Fibroblast of lung (primary cell): ENCODE measurements at regions not wholly inside any gene's neighbourhood (a gene's known extent, or its start where the extent isn't known, plus 50 kb on each side); places are given as distances from the start of the nearest gene placed in this dataset.
"Not testable (repeated sequence)": the region's sequence is repeated elsewhere in the genome, so short reads cannot be mapped to it uniquely, and the experiment has no call there.

Experiments used
- DNase-seq, 2 donors: peaks; one replicate each; pipeline versions ENCODE4 v3.0.0 to v3.0.0-alpha.2; 2010; ENCODE audit warnings: low read depth in 2 of 2
- H2AFZ ChIP-seq: 2 replicates; pipeline ENCODE4 v1.5.1; 2012; ENCODE audit warnings: low read length, control low read depth, inconsistent platforms
- H3K27ac ChIP-seq: 2 replicates; pipeline ENCODE4 v1.5.1; 2011; ENCODE audit warnings: low read length, control low read depth; ENCODE audit not compliant: insufficient read depth
- H3K27me3 ChIP-seq: 2 replicates; pipeline ENCODE4 v1.5.1; 2011; ENCODE audit warnings: mild to moderate bottlenecking, low read length; ENCODE audit not compliant: control insufficient read depth, insufficient read depth
- H3K36me3 ChIP-seq: 2 replicates; pipeline ENCODE4 v1.5.1; 2011; ENCODE audit warnings: low read length; ENCODE audit not compliant: control insufficient read depth, insufficient read depth
- H3K4me1 ChIP-seq: 2 replicates; pipeline ENCODE4 v1.5.1; 2011; ENCODE audit warnings: low read length; ENCODE audit not compliant: control insufficient read depth, insufficient read depth; ENCODE audit errors: extremely low read depth
- H3K4me2 ChIP-seq: 2 replicates; pipeline ENCODE4 v1.5.1; 2011; ENCODE audit warnings: low read length, control low read depth; ENCODE audit not compliant: insufficient read depth; ENCODE audit errors: extremely low read depth
- H3K4me3 ChIP-seq, 4 experiments: fragments of 200-600 bp in 1 of 4; sonication (generic) in 1 of 4; replicated peaks in 1 of 4; 2 replicates each; pipeline ENCODE4 v1.5.1; 2011 to 2016; ENCODE audit warnings: low read length in 4 of 4, low read depth in 3 of 4, mild to moderate bottlenecking in 3 of 4, control low read depth in 2 of 4, inconsistent platforms in 1 of 4, mixed read lengths in 1 of 4; ENCODE audit not compliant: insufficient read depth in 1 of 4; ENCODE audit errors: control extremely low read depth in 1 of 4
- H3K79me2 ChIP-seq: 2 replicates; pipeline ENCODE4 v1.5.1; 2012; ENCODE audit warnings: mild to moderate bottlenecking, low read length, inconsistent platforms; ENCODE audit not compliant: control insufficient read depth, insufficient read depth
- H3K9ac ChIP-seq: 2 replicates; pipeline ENCODE4 v1.5.1; 2011; ENCODE audit warnings: mild to moderate bottlenecking, low read length, control low read depth; ENCODE audit not compliant: insufficient read depth
- H3K9me3 ChIP-seq: 2 replicates; pipeline ENCODE4 v1.5.1; 2012; ENCODE audit warnings: low read depth, low read length; ENCODE audit not compliant: control insufficient read depth, insufficient read depth
- H4K20me1 ChIP-seq: 2 replicates; pipeline ENCODE4 v1.5.1; 2011; ENCODE audit warnings: low read length; ENCODE audit not compliant: control insufficient read depth, insufficient read depth; ENCODE audit errors: extremely low read depth
- CTCF ChIP-seq, 2 donors: IDR thresholded peaks in 1 of 2; conservative IDR thresholded peaks in 1 of 2; 1 replicate in 1 of 2; 2 replicates in 1 of 2; pipeline ENCODE4 v1.5.1; 2011 to 2012; ENCODE audit warnings: low read length in 2 of 2, control low read depth in 1 of 2, inconsistent platforms in 1 of 2, low read depth in 1 of 2, mild to moderate bottlenecking in 1 of 2
- EZH2 ChIP-seq: IDR thresholded peaks from 2 replicates; pipeline ENCODE4 v1.5.1; 2012; ENCODE audit warnings: low read length, control low read depth, mild to moderate bottlenecking; ENCODE audit errors: missing control alignments

- no peaks in the 10 kb centered on the region for H3K27me3 ChIP-seq
- H3K4me1 ChIP-seq, result peaks cover 2% of the 10 kb centered on the region
- H4K20me1 ChIP-seq, result no peaks in the 10 kb centered on the region
- no peak overlapping the region for H3K9ac ChIP-seq
- H3K79me2 ChIP-seq, result no peaks in the 10 kb centered on the region
- H3K4me2 ChIP-seq, result no peak overlapping the region
- no peak overlapping the region for H3K4me3 ChIP-seq
- no peaks in the 10 kb centered on the region for H3K36me3 ChIP-seq
- peak in 1 of 2 donors; percentile 79 for DNase-seq
- no peaks in the 10 kb centered on the region for H3K9me3 ChIP-seq
- H3K27ac ChIP-seq, result no peak overlapping the region
- TF ChIP-seq CTCF (conservative IDR thresholded peaks at IDR 0.05 in 1 of 2, IDR thresholded peaks at IDR 0.05 in 1 of 2; ENCODE audit: low read depth in 1 of 2, low read length in 2 of 2) (no peak), EZH2 (no peak)
- H2AFZ ChIP-seq, result no peak overlapping the region
Measured at GRCh38 chr10:20593649-20594048, 303.5 kb downstream of the NEBL start.

- no peak overlapping the region for H3K27ac ChIP-seq
- no peak overlapping the region for H3K9ac ChIP-seq
- H3K4me2 ChIP-seq, result no peak overlapping the region
- H3K27me3 ChIP-seq, result no peaks in the 10 kb centered on the region
- H3K4me1 ChIP-seq, result no peaks in the 10 kb centered on the region
- TF ChIP-seq CTCF (conservative IDR thresholded peaks at IDR 0.05 in 1 of 2, IDR thresholded peaks at IDR 0.05 in 1 of 2; ENCODE audit: low read depth in 1 of 2, low read length in 2 of 2), result no peak
- no peak for TF ChIP-seq EZH2
- no peak for DNase-seq
- H4K20me1 ChIP-seq, result no peaks in the 10 kb centered on the region
- H3K36me3 ChIP-seq, result no peaks in the 10 kb centered on the region
- H3K79me2 ChIP-seq, result no peaks in the 10 kb centered on the region
- no peak overlapping the region for H3K4me3 ChIP-seq
- no peaks in the 10 kb centered on the region for H3K9me3 ChIP-seq
- H2AFZ ChIP-seq, result no peak overlapping the region
Measured at GRCh38 chr10:20582041-20582440, 315.1 kb downstream of the NEBL start.

DNA sequence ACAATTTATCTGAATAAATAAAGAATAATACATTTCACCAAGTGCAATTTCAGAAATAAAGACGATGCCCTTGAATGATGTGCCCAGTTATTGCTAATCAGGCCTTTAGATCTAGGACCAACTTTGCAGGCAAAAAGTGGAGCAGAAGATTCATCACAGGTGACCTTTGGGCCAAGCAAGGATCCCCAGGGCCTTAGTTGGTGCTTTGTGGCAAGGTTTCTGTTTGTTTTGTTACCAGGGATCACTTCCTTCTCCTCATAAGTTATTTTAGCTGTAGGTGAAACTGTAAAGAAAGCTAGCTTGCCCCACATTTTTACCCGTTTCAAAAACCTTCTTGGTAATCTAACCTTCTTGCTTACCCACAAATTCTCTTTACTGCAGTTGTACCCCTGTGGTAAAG, 323.2 kb downstream of the NEBL start:
- Histone ChIP-seq H3K4me3 (no peak overlapping the region), H3K36me3 (no peaks in the 10 kb centered on the region), H3K4me1 (no peaks in the 10 kb centered on the region), H3K27me3 (no peaks in the 10 kb centered on the region), H3K9ac (no peak overlapping the region), H3K27ac (no peak overlapping the region), H3K9me3 (no peaks in the 10 kb centered on the region), H2AFZ (no peak overlapping the region), H3K4me2 (no peak overlapping the region), H3K79me2 (no peaks in the 10 kb centered on the region), H4K20me1 (no peaks in the 10 kb centered on the region)
- no peak for DNase-seq
- TF ChIP-seq EZH2 (no peak), CTCF (conservative IDR thresholded peaks at IDR 0.05 in 1 of 2, IDR thresholded peaks at IDR 0.05 in 1 of 2; ENCODE audit: low read depth in 1 of 2, low read length in 2 of 2) (no peak)

DNA sequence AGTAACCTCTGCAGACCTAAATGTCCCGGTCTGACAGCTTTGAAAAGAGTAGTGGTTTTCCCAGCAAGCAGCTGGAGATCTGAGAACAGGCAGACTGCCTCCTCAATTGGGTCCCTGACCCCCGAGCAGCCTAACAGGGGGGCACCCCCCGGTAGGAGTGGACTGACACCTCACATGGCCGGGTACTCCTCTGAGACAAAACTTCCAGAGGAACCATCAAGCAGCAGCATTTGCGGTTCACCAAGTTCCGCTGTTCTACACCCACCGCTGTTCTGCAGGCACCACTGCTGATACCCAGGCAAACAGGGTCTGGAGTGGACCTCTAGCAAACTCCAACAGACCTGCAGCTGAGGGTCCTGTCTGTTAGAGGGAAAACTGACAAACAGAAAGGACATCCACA, 341.1 kb downstream of the NEBL start:
- not testable (repeated sequence) for H4K20me1 ChIP-seq, H3K9me3 ChIP-seq, DNase-seq, H3K4me2 ChIP-seq, H3K9ac ChIP-seq, H3K36me3 ChIP-seq, H3K27ac ChIP-seq, H3K4me3 ChIP-seq, H2AFZ ChIP-seq, H3K79me2 ChIP-seq, H3K27me3 ChIP-seq, H3K4me1 ChIP-seq
